ENCODE measurements at regions not wholly inside any gene's neighbourhood (a gene's known extent, or its start where the extent isn't known, plus 50 kb on each side); places are given as distances from the start of the nearest gene placed in this dataset.

GRCh38 chrX:19280636-19281035 lies 63.1 kb upstream of the PDHA1 start (continued):
- TF ChIP-seq, protein P1, sequence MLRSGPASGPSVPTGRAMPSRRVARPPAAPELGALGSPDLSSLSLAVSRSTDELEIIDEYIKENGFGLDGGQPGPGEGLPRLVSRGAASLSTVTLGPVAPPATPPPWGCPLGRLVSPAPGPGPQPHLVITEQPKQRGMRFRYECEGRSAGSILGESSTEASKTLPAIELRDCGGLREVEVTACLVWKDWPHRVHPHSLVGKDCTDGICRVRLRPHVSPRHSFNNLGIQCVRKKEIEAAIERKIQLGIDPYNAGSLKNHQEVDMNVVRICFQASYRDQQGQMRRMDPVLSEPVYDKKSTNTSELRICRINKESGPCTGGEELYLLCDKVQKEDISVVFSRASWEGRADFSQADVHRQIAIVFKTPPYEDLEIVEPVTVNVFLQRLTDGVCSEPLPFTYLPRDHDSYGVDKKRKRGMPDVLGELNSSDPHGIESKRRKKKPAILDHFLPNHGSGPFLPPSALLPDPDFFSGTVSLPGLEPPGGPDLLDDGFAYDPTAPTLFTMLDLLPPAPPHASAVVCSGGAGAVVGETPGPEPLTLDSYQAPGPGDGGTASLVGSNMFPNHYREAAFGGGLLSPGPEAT (IDR thresholded peaks at IDR 0.05; ENCODE audit: low read depth): no peak

DNA sequence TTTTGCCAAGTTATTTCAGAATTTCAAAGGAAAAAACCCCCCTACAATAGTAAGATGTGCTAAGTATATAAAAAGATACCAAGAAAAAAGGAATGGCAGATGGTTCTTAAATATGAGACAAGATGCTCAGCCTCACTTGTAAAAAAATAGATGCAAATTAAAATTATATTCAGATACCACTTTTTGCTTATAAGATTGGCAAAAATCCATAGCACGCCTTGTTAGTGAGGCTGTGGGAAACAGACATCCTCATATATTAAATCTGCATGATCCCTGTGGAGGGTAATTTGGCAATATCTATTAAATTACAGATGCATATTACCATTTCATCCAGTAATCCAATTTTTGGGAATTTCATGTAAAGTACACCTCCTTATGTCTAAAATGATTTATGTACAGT lies 62.5 kb upstream of the PDHA1 start:
- 3% methylated on average over 1 of the region's 1 CpG for WGBS (ENCODE audit: insufficient coverage, insufficient replicate concordance, low lambda C conversion rate, missing lambda C conversion rate)
- Histone ChIP-seq H3K4me1 (ENCODE audit: control insufficient read depth, insufficient read depth, low read length) (no peaks in the 10 kb centered on the region), H3K27me3 (replicated peaks in 1 of 2; ENCODE audit: control insufficient read depth in 2 of 2, insufficient read depth in 2 of 2, low read length in 1 of 2) (no peaks in the 10 kb centered on the region), H3K79me2 (ENCODE audit: control insufficient read depth, insufficient read depth, low read length) (no peaks in the 10 kb centered on the region), H3K9ac (ENCODE audit: control insufficient read depth, insufficient read depth, low read length) (no peak overlapping the region), H4K20me1 (ENCODE audit: control insufficient read depth, insufficient read depth) (no peaks in the 10 kb centered on the region), H3K9me3 (replicated peaks; ENCODE audit: control insufficient read depth, insufficient read depth, low read length) (no peaks in the 10 kb centered on the region), H2AFZ (ENCODE audit: control insufficient read depth, low read depth, low read length) (no peak overlapping the region), H3K27ac (ENCODE audit: control insufficient read depth, insufficient read depth) (no peak overlapping the region), H3K36me3 (ENCODE audit: control insufficient read depth in 2 of 2, insufficient read depth in 2 of 2, low read length in 1 of 2) (no peaks in the 10 kb centered on the region), H3K4me2 (ENCODE audit: control insufficient read depth, insufficient read depth) (no peak overlapping the region), H3K4me3 (no peak overlapping the region)
- FAIRE-seq (no peak), ATAC-seq (no peak), DNase-seq (ENCODE audit: low read depth, low spot score) (no peak)
- ChIA-PET POLR2A (no interaction called here), SMC1A (ENCODE audit: uncharacterized antibody, unreplicated experiment) (no interaction called here), RAD21 (ENCODE audit: unreplicated experiment) (no interaction called here), CTCF (no interaction called here)
- intact Hi-C loops (cut with micrococcal nuclease; ENCODE audit: unreplicated experiment): no loop called here
- in situ Hi-C loops (cut with MboI): no loop called here
- no TSS peak for BruUV-seq (replicated peaks)
- TF ChIP-seq, protein P2, sequence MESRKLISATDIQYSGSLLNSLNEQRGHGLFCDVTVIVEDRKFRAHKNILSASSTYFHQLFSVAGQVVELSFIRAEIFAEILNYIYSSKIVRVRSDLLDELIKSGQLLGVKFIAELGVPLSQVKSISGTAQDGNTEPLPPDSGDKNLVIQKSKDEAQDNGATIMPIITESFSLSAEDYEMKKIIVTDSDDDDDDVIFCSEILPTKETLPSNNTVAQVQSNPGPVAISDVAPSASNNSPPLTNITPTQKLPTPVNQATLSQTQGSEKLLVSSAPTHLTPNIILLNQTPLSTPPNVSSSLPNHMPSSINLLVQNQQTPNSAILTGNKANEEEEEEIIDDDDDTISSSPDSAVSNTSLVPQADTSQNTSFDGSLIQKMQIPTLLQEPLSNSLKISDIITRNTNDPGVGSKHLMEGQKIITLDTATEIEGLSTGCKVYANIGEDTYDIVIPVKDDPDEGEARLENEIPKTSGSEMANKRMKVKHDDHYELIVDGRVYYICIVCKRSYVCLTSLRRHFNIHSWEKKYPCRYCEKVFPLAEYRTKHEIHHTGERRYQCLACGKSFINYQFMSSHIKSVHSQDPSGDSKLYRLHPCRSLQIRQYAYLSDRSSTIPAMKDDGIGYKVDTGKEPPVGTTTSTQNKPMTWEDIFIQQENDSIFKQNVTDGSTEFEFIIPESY (IDR thresholded peaks at IDR 0.05): no peak
- no peak for TF ChIP-seq IRF5 (IDR thresholded peaks at IDR 0.05; ENCODE audit: borderline replicate concordance)
- no peak for TF ChIP-seq JUNB (IDR thresholded peaks at IDR 0.05)
- TF ChIP-seq, protein P3, sequence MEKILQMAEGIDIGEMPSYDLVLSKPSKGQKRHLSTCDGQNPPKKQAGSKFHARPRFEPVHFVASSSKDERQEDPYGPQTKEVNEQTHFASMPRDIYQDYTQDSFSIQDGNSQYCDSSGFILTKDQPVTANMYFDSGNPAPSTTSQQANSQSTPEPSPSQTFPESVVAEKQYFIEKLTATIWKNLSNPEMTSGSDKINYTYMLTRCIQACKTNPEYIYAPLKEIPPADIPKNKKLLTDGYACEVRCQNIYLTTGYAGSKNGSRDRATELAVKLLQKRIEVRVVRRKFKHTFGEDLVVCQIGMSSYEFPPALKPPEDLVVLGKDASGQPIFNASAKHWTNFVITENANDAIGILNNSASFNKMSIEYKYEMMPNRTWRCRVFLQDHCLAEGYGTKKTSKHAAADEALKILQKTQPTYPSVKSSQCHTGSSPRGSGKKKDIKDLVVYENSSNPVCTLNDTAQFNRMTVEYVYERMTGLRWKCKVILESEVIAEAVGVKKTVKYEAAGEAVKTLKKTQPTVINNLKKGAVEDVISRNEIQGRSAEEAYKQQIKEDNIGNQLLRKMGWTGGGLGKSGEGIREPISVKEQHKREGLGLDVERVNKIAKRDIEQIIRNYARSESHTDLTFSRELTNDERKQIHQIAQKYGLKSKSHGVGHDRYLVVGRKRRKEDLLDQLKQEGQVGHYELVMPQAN (conservative IDR thresholded peaks at IDR 0.05): no peak
- TF ChIP-seq DPF2 (IDR thresholded peaks at IDR 0.05): no peak
- TF ChIP-seq, protein P4, sequence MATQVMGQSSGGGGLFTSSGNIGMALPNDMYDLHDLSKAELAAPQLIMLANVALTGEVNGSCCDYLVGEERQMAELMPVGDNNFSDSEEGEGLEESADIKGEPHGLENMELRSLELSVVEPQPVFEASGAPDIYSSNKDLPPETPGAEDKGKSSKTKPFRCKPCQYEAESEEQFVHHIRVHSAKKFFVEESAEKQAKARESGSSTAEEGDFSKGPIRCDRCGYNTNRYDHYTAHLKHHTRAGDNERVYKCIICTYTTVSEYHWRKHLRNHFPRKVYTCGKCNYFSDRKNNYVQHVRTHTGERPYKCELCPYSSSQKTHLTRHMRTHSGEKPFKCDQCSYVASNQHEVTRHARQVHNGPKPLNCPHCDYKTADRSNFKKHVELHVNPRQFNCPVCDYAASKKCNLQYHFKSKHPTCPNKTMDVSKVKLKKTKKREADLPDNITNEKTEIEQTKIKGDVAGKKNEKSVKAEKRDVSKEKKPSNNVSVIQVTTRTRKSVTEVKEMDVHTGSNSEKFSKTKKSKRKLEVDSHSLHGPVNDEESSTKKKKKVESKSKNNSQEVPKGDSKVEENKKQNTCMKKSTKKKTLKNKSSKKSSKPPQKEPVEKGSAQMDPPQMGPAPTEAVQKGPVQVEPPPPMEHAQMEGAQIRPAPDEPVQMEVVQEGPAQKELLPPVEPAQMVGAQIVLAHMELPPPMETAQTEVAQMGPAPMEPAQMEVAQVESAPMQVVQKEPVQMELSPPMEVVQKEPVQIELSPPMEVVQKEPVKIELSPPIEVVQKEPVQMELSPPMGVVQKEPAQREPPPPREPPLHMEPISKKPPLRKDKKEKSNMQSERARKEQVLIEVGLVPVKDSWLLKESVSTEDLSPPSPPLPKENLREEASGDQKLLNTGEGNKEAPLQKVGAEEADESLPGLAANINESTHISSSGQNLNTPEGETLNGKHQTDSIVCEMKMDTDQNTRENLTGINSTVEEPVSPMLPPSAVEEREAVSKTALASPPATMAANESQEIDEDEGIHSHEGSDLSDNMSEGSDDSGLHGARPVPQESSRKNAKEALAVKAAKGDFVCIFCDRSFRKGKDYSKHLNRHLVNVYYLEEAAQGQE (IDR thresholded peaks at IDR 0.05; ENCODE audit: low read depth, low read length): no peak
- no peak for TF ChIP-seq MTA3 (IDR thresholded peaks at IDR 0.05; ENCODE audit: borderline replicate concordance, low read length)
